Activated CD4-positive, alpha-beta T cell treated with anti-CD3 and anti-CD28 coated beads for 48 hours (primary cell): ENCODE measurements at regions not wholly inside any gene's neighbourhood (a gene's known extent, or its start where the extent isn't known, plus 50 kb on each side); places are given as distances from the start of the nearest gene placed in this dataset.

Experiments
- DNase-seq: peaks from one replicate; pipeline ENCODE4 v3.0.0-alpha.2; 2020

DNA sequence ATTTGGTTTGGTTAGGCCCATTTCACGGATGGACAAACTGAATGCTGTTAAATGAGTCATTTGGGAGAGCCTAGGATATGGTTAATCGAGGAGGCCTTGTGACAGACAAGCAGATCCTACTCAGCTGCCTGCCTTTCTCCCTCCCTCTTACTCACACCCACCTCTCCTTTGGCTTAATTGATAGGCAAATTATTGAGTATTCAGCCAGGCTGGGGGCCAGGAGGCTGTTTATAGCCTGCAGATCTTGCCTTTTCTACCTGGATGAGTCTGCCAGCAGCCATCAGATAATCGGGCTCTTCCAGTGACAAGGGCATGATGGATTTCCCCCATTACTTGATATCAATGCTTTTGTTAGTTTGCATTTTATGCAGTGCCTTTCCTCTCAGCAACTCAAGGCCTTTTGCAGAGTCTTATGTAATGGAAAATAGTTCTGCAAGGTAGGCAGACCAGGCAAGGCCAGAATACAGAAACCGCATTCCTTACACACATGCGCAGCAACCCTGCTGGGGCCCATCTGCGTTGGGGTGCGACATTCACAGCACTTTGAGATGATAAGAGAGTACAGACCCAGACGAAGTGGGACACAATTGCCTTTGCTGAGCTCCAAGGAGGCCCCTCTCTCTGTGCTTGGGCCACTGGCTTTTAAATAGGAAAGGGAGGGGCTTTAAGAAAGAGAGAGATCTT lies 96.2 kb upstream of the ATP6AP2 start:
- no peak for DNase-seq

DNA sequence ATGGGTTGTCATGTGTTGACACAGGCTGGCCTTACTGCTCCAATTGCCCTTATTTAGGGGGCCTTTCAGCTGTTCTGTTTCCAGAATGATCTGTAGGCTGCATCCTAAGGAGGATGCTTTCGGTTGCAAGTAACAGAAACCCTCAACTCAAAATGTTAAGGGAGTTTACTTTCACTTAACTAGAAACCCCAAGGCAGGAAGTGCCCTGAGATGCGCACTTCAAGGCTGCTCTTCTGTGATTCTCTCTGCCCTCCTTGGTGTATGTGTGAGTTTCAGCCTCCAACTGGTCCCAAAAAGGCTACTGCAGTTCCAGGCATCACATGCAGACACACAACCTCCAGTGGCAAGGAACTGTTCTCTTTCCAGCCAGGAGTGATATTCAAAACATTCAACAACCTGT lies 97.3 kb upstream of the ATP6AP2 start:
- DNase-seq = no peak

DNA sequence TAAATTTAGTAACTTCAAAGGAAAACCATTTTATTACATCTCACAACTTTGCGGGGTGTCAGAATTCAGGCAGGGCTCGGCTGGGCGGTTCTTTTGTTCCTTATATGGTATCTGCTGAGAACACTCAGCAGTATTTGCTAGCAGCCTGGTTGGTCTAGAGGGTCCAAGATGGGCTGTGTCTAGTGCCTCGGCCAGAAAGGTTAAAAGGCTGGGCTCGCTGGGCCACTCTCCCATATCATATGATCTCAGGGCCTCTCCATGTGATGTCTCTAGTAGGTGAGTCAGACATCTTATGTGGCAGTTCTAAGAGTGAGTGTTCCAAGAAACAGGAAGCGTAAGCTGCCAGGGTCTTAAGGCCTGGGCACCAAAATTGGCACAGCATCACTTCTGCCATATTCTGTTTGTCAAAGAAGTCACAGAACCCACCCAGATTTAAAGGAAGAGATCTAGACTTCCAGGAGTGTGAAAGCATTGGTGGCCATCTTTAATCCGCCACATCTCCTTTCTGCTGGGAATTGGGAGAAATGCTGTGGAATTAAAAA lies 100.9 kb upstream of the ATP6AP2 start:
- no peak for DNase-seq

DNA sequence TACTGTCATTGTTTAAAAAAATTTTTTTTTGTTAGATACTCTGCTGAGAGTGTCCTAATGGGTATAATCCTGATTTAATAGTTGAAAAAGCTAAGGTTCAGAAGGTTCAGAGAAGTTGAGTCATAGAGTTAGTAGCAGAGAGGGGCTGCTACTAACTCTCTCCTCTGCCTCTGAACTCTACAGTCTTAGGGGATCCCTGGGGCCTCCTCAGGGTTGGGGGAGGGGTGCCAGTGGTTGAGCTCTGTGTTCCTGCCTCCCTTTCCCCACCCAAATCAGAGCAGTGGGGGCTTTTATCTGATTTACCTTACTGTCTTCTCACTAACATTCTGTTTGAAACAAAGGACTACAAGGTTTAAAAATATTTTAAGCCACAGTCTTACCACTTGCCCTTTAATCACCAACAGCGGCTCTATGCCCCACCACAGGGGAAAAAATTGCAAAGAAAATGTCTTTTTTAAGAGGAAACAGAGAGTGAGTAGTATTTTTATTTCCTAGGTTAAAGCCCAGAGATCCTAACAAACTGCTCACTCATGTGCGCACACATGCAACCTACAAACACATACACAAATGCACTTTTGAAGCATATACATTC lies 102.2 kb upstream of the ATP6AP2 start:
- no peak for DNase-seq

DNA sequence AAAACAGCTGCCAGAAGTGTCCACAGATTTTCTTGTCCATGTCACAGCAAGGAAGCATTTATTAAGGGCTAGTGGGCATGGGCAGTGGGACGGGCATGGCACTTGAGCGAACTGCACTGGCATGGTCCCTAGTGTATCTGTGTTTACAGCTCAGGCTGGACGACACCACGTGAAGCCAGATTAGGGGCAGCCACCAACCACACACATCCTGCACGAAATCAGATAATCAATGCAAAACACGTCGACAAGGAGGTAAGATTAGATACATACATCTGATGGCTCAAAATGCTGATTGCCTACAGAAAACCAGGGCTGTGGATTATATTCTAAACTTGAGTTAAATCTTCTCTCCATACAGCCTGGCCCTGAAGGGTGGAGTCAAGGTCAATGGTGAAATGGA lies 103.8 kb upstream of the ATP6AP2 start:
- DNase-seq = no peak

DNA sequence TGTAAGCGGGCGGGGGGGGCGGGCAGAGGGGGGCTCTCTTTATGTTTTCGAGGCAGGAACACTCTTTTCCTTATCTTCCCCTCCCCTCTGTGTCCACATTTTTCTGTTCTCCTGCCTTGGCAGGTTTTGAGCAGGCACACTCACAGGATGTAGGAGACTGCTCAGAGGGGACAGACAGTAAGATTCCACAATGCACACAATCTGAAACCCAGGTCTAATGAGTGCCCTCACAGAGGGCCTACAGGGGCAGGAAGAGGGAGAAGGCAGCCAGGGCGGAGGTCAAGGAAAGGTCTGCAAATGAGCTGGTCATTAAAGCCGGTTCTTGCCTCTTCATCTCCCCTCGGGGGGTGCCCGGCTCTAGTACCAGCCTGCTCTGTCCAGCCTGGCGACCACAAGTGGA lies 106.1 kb upstream of the ATP6AP2 start:
- no peak for DNase-seq

DNA sequence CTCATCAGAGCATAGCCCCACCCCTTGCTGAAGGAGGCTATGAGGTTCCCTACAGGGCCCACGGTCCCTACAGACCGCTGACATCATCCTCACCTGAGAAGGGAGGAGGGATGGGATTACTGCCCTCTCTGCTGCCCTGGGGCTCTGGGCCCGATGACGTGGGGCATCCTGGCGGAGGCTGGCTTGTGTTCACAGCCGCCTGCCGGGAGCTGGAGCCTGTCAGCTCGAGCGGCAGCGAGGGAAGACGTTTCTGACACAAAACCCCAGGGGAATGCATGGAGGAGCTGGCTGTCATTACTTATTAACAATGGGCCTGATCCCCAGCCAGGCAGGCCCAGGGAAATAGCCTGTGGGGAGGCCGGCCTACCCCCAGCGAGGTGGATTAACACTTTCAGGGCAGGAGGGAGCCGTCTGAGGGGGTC lies 106.6 kb upstream of the ATP6AP2 start:
- no peak for DNase-seq

DNA sequence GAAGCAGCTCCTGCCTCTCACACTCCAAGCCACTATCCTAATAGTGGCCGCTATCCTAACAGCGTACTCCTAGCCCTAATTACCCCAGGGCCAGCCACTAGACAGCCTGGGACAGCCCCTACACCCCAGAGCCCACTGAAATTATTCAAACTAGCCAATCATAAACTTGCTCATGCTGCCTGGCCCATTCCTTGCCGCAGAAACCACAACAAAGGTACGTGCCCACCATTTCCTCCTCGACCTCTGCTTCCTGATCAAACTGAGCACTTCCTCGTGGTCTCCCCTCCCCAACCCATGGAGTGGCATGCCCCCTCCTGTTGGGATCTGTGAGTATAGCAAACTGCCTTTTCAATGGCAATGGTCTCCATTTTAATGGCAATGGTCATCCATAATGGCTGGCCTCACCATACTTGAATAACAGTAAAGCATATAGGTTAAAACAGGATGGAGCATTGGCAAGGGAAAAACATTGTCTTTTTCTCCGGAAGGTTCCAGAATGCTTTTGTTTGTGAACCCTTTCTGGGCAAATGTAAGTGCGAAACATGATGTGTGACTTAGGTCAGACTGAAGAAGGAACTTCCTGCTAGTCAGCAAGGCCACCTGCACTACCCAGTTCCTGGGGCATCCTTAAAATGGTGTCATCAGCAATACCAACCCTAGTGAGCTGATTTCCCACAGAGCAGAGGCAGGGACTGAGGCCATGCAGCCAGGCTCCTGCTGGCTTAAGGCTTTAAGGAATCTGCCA lies 107.1 kb upstream of the ATP6AP2 start:
- DNase-seq = peak; percentile 3

DNA sequence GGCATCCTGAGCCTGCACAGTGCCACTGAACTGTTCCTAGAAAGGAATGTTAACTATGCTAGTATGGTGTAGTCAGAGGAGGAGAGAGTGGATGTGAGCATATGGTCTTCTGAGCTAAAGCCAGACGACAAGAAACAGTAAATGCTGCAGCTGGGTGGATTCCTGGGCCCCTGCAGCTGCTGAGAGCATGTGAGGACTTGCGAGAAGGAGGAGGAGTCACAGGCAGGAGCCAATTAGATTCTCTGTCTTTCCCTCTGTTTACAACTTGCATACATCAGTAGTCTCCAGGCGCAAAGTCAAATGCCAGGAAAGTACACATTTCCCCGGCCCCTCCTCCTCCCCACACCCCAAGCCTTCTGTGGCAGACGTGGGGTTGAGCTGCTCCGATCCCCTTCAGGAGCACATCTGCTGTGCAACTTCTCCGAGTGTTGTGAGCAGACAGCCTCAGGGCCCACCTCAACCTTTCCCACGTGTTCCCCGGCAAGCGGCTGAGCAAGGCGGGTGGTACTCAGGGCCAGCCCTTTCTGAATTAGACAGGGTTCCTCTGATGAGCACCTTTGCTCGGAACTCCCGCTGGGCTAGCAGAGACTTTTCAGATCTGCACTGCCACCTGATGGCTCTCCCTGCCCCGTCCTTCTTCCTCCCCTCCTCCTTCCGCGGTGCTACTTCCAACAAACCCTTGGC lies 108.7 kb upstream of the ATP6AP2 start:
- peak; percentile 18 for DNase-seq

DNA sequence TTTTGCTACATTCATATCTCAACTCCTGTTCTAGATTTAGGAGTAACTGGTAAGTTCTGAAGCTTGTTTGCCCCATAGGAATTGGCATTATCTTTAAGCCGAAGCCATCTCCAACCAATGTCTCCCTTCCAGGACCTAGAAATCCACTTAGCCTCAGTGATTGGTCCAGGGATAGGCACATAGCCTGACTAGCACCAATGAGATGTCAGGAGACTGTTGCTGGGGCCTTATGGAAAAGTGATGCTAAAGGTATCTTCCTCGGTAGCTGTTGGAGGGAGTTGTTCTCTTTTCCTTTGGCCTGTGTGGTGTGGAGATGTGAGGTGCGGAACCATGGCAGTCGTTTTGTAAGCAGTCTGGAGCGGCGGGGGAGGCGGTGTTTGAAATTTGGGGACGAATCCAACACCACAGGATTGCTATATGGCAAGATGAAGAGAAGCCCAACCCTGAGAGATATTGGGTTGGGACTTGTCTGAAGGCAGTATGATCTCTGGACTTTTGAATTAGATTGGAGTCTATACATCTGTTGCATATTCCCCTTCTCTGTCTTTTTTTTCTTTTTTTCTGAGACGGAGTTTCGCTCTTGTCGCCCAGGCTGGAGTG lies 109.8 kb upstream of the ATP6AP2 start:
- DNase-seq = no peak

DNA sequence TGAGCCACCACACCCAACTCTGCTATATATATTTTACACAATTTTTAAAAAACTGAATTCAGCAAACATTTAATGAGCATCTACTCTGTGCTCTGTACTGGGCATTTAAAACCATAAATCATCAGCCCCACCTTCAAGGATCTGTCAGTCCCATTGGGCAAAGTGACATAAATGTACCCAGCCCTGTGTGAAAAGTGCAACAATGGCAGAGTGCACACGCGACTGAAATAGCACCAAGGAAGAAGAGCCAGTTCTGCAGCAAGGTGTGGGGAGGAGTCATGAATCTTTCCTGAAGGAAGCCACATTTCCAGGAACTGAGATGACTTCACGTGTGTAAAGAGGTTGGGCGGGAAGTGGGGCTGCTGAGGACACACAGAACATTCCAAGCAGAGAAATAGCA lies 111.5 kb upstream of the ATP6AP2 start:
- DNase-seq = no peak

DNA sequence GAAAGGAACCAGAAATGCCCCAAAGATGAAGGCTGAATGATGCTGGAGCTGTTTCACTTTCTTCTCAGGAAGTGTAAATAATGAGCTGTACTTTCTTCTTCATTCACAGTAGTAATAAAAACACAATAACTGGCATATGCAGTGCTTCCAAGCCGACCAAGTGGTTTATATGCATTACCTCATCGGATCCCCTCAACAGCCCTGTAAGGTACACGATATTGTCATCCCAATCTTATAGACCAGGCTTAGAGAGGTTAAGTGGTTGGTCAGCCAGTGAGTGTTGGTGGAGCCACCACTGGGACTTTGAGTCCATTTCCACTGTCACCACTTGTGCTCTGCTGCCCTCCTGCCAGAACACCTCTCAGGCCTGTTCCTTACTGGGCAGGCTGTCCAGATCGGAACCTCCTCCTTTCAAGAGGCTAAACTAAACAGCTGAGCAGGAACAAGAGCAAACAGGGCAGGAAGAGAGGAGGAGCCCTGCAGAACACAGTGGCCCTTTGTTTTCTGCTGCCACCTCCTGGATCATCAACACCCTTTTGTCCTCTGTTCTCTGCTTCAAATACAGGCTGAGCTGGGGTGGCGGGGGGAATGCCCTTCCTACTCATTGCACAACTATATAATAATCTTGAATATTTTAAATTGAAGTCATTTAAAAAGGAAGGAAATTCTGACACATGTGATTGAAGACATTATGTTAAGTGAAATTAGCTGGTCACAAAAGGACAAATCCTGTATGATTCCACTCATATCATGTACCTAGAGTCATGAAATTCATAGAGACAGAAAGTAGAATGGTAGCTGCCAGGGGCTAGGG lies 112.5 kb upstream of the ATP6AP2 start:
- peak; percentile 54 for DNase-seq

DNA sequence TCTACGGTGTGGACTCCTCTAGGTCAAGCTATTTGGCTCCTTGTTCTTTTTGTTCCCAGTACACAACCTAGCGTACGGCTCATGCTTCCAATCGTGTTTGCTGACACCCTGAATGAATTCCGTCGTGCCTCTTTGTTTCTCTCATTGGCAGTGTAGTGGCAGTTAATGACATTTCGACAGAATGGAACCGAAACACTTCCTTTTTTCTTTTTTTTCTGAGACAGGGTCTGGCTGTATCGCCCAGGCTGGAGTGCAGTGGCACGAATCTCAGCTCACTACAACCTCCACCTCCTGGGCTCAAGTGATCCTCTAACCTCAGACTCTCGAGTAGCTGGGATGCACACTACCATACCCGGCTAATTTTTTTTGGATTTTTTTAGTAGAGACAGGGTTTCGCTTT lies 113.3 kb upstream of the ATP6AP2 start:
- no peak for DNase-seq

DNA sequence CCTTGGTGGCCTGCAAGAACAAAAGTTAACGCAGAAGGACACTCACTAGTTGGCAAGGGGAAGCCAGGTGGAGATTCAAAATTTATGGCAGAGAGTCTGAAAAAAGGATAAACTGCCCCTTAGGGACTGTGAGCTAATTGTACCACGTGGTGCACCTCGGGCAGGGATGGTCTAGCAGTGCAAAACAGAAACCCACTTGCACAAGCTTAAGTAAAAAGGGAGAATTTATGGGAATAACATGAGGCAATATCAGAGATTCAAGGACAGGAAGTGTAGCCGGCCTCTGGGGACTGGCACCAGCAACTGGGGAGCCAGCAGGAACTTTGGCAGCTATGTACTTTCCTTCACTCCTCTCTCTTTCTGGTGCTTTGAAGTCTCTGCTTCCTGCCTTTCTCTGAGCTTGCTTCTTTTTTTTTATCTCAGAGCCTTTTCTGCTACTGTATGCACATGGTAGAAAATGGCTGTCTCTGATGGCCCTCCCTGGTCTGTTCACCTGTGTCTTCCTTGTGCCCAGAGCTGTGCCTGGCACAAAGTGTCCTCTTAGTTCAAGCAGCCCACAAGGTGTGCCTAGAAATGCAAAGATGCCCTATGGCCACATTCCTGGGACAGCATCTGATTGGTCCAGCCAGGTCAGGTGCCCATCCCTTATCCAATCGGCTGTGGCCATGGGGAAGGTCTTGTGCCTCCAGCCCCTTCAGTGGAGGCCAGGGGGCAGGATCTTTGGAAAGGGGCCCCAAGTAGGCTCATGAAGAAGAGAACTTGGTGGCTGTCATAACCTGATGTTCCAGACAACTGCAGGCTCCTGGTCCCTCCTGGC lies 114.8 kb upstream of the ATP6AP2 start:
- DNase-seq = no peak

DNA sequence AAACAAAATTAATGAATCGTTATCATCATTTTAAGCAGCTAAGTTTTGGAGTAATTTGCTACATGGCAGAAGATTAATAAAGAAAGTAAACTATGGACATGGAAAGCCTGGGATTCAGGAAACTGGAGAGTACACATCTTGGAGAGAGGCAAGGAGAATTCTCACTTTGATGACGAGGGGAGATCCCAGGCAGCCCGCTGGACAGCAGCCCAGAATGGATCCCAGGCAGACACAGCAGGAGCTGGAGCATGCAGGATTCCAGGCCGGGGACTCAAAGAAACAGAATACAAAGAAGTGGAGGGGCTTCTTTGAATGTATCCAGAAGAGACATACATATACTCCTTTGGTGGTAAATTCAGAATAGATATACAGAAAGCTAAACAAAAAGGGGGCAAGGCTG lies 118.0 kb upstream of the ATP6AP2 start:
- DNase-seq = no peak

DNA sequence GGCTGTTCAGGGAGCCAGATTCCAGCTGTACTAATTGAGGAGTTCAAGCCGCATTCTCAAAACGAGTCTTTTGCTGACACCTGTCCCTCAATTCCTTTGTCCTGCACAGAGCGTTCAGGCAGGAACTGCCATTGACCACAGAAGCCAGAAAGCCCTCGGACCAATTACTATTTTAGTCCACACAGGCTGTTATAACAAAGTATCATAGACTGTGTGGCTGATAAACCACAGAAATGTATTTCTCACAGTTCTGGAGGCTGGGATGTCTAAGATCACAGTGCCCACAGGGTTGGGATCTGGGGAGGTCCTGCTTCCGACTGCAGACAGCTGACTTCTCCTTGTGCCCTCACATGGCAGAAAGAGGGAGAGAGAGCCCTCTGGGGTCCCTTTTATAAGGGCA lies 119.8 kb upstream of the ATP6AP2 start:
- DNase-seq = no peak

DNA sequence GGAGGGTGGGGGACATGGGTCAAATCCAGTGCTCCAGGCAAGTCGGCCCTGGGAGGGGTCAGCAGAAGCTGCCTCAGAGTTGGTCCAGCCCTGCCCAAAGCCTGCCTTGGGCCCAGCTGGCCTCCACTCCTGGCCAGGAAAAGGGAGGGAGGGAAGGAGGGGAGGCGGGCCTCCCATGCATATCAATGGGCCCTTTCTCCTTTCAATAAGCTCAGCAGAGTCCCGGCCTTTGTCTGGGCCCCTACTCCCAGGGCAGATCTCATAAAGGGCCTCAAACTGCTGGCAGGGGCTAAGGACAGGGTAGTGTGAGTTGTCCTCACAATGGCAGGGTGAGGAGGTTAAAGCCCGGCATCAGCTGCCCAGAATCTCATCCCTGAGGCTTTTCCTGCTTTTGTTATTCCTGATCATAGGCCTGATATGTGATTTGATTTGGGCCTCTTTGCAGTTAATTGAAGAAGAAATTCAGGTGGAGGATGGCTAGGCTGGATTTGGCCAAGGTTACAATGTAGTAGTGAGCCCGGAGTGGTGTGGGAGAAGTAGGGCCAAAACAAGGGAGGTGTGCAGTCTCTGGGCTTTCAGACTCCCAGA lies 121.1 kb upstream of the ATP6AP2 start:
- no peak for DNase-seq

DNA sequence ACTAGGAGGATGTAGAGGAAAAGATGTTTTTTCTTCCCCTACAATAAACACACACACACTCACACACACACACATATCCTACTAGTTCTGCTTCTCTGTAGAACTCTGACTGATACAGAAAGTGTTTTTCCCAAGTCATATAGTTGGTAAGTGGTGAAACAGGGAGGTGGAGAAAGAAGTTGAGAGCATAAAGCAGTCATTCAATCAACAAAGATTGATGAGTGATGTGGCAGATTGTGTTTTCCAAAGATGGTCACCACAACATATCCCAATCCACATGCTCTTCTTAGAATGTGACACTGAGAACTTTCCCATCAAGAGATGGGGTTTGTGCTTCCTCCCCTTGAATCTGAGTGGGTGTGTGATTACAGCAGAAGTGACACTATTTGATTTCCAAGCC lies 123.4 kb upstream of the ATP6AP2 start:
- DNase-seq = no peak

DNA sequence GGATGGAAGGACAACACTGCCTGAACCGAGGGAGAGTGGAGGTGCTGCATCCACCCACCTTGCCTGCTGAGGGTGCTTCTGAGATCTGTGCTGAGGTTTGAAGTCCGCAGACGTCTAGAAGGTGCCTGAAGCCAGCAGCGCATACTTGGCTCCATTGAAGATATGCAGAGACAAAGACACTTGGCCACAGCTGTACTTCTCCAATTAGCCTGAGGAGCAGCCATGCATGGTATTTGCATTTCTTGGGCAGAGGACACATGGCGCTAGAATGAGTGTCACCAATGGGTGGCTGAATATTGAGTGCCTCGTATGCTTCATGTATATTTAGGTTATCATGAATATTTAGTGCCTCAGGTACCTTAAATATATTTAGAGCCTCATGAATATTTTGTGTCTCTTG lies 128.7 kb upstream of the ATP6AP2 start:
- DNase-seq = no peak

DNA sequence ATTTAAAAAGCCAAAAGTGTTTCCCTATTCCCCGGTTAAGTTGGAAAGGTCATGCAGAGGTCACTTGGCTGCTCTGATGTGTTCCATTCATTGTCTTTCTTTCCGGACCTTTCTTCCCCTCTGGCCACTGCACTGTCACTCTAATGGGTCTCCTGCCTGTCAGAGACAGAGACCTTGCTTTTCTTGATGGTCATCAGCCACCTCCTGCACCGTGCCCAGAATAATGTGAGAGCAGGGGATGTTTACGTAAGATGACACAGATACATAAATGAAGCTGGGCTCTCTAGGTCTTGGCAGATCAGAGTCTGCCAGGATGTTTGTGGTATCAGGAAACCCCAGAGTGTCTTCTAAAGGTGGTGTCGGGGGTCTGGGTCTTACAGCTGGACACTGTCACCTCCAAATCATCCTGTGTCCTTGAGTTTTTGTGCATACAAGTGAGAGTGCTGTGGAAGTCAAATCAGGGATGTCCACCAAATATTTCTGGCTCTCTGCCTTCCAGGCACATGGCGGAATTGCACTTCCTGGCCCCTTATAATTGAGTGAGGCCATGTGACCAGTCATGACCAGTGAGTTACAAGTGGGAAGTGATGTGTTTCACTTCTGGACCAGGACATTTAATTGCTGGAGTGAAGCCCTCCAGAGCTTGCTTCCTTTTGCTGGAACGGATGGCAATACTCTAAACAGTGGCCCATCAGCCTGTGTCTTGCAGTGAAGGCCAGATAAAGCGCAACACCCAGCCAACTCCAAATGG lies 130.6 kb upstream of the ATP6AP2 start:
- no peak for DNase-seq
